Liver (tissue), 8 donors: ENCODE measurements at regions not wholly inside any gene's neighbourhood (a gene's known extent, or its start where the extent isn't known, plus 50 kb on each side); places are given as distances from the start of the nearest gene placed in this dataset.

ENCODE experiments used
- DNase-seq: peaks from one replicate; pipeline ENCODE4 v3.0.0-alpha.2; 2017; ENCODE audit warnings: low spot score
- H3K27ac ChIP-seq, 2 donors: one replicate each; pipeline ENCODE4 v1.7.0; 2013; ENCODE audit warnings: inconsistent platforms in 2 of 2, low read length in 2 of 2, control low read depth in 1 of 2, low read depth in 1 of 2, mild to moderate bottlenecking in 1 of 2
- H3K27me3 ChIP-seq, 4 donors: one replicate each; pipeline versions ENCODE4 v1.6.1 to v1.7.0; 2013; ENCODE audit warnings: low read length in 3 of 4, inconsistent platforms in 1 of 4, mild to moderate bottlenecking in 1 of 4, moderate library complexity in 1 of 4; ENCODE audit not compliant: control insufficient read depth in 4 of 4, insufficient read depth in 4 of 4
- H3K36me3 ChIP-seq, 4 donors: one replicate each; pipeline versions ENCODE4 v1.6.1 to v1.7.0; 2013; ENCODE audit warnings: low read length in 3 of 4, mild to moderate bottlenecking in 3 of 4, low read depth in 1 of 4, moderate library complexity in 1 of 4; ENCODE audit not compliant: control insufficient read depth in 4 of 4, insufficient read depth in 3 of 4
- H3K4me1 ChIP-seq, 4 donors: one replicate each; pipeline versions ENCODE4 v1.6.1 to v1.7.0; 2013; ENCODE audit warnings: low read length in 3 of 4, mild to moderate bottlenecking in 3 of 4, moderate library complexity in 1 of 4; ENCODE audit not compliant: control insufficient read depth in 4 of 4, insufficient read depth in 4 of 4
- H3K4me3 ChIP-seq, 3 donors: one replicate each; pipeline versions ENCODE4 v1.6.1 to v1.7.0; 2013; ENCODE audit warnings: low read length in 3 of 3, control low read depth in 1 of 3, low read depth in 1 of 3, mild to moderate bottlenecking in 1 of 3
- H3K9ac ChIP-seq, 2 donors: one replicate each; pipeline ENCODE4 v1.7.0; 2013; ENCODE audit warnings: low read length in 2 of 2, mild to moderate bottlenecking in 2 of 2, moderate library complexity in 2 of 2, control low read depth in 1 of 2, low read depth in 1 of 2
- H3K9me3 ChIP-seq, 4 donors: one replicate each; pipeline versions ENCODE4 v1.6.1 to v1.7.0; 2013; ENCODE audit warnings: low read length in 3 of 4; ENCODE audit not compliant: control insufficient read depth in 4 of 4
- ATF3 ChIP-seq: IDR thresholded peaks from 2 replicates; pipeline ENCODE4 v1.6.1; 2016; ENCODE audit warnings: antibody characterized with exemption
- CTCF ChIP-seq: fragments of 150-350 bp; IDR thresholded peaks from 2 replicates; pipeline ENCODE4 v1.5.1; 2017; ENCODE audit warnings: improper control_type of control experiment, low read depth, low read length; ENCODE audit not compliant: missing input control
- EGR1 ChIP-seq, 2 donors: IDR thresholded peaks; 2 replicates each; pipeline ENCODE4 v1.6.1; 2016 to 2018; ENCODE audit warnings: antibody characterized with exemption in 2 of 2, low read depth in 2 of 2
- FOXA1 ChIP-seq: IDR thresholded peaks from 2 replicates; pipeline ENCODE4 v1.6.1; 2016; ENCODE audit warnings: antibody characterized with exemption
- FOXA2 ChIP-seq: IDR thresholded peaks from 2 replicates; pipeline ENCODE4 v1.6.1; 2016; ENCODE audit warnings: antibody characterized with exemption
- GABPA ChIP-seq, 2 donors: IDR thresholded peaks in 1 of 2; conservative IDR thresholded peaks in 1 of 2; 2 replicates each; pipeline ENCODE4 v1.6.1; 2016; ENCODE audit warnings: antibody characterized with exemption in 2 of 2, mild to moderate bottlenecking in 1 of 2, moderate library complexity in 1 of 2
- HNF4A ChIP-seq, 2 donors: conservative IDR thresholded peaks; 2 replicates each; pipeline ENCODE4 v1.6.1; 2016; ENCODE audit warnings: antibody characterized with exemption in 2 of 2, mild to moderate bottlenecking in 2 of 2
- HNF4G ChIP-seq: IDR thresholded peaks from 2 replicates; pipeline ENCODE4 v1.6.1; 2016; ENCODE audit warnings: antibody characterized with exemption
- JUND ChIP-seq, 2 donors: IDR thresholded peaks; 2 replicates each; pipeline ENCODE4 v1.6.1; 2016; ENCODE audit warnings: antibody characterized with exemption in 2 of 2
- MAX ChIP-seq: IDR thresholded peaks from 2 replicates; pipeline ENCODE4 v1.6.1; 2016; ENCODE audit warnings: antibody characterized with exemption
- NR2F2 ChIP-seq: IDR thresholded peaks from 2 replicates; pipeline ENCODE4 v1.6.1; 2016; ENCODE audit warnings: antibody characterized with exemption
- REST ChIP-seq: IDR thresholded peaks from 2 replicates; pipeline ENCODE4 v1.6.1; 2016; ENCODE audit warnings: antibody characterized with exemption, mild to moderate bottlenecking
- RXRA ChIP-seq, 2 donors: IDR thresholded peaks; 2 replicates each; pipeline ENCODE4 v1.6.1; 2017 to 2018; ENCODE audit warnings: antibody characterized with exemption in 2 of 2, mild to moderate bottlenecking in 1 of 2
- SP1 ChIP-seq: IDR thresholded peaks from 2 replicates; pipeline ENCODE4 v1.6.1; 2018; ENCODE audit warnings: antibody characterized with exemption, mild to moderate bottlenecking
- TAF1 ChIP-seq: conservative IDR thresholded peaks from 2 replicates; pipeline ENCODE4 v1.6.1; 2016; ENCODE audit warnings: antibody characterized with exemption, mild to moderate bottlenecking
- ZBTB33 ChIP-seq: IDR thresholded peaks from 2 replicates; pipeline ENCODE4 v1.6.1; 2016; ENCODE audit warnings: antibody characterized with exemption
- WGBS: extraction: QIAGEN DNeasy Blood & Tissue Kit; methylation state at CpG from one replicate; pipeline ENCODE4 v1.1.7; 2013; 5-methylcytosine and 5-hydroxymethylcytosine counted together
- donor health status: healthy.
- donor health status: healthy.
- donor health status: healthy.
- donor health status: healthy.
- donor health status: healthy.

GRCh38 chr7:1322240-1323110, 89.8 kb downstream of the UNCX start:
- WGBS, result 85% methylated on average over 35 of the region's 35 CpGs
- DNase-seq, result no peak
- H3K4me3 ChIP-seq, result no peak overlapping the region
- no peaks in the 10 kb centered on the region for H3K4me1 ChIP-seq
- TF ChIP-seq RXRA (IDR thresholded peaks at IDR 0.05) (no peak), FOXA1 (no peak), NR2F2 (no peak), SP1 (no peak), EGR1 (IDR thresholded peaks at IDR 0.05; ENCODE audit: low read depth in 2 of 2) (no peak), CTCF (no peak), GABPA (IDR thresholded peaks at IDR 0.05 in 1 of 2, conservative IDR thresholded peaks at IDR 0.05 in 1 of 2) (no peak), FOXA2 (no peak), HNF4A (conservative IDR thresholded peaks at IDR 0.05) (no peak), HNF4G (no peak), ATF3 (no peak), JUND (IDR thresholded peaks at IDR 0.05) (no peak), TAF1 (no peak), REST (no peak), MAX (no peak), ZBTB33 (no peak)
- no peaks in the 10 kb centered on the region for H3K9me3 ChIP-seq
- H3K36me3 ChIP-seq, result no peaks in the 10 kb centered on the region
- H3K27me3 ChIP-seq, result peaks cover 0 to 14% (median 0%) of the 10 kb centered on the region in 4 donors
- H3K27ac ChIP-seq, result no peak overlapping the region
- H3K9ac ChIP-seq, result no peak overlapping the region
